ENCODE measurements at regions not wholly inside any gene's neighbourhood (a gene's known extent, or its start where the extent isn't known, plus 50 kb on each side); places are given as distances from the start of the nearest gene placed in this dataset.

- H3K27ac ChIP-seq: no peak overlapping the region
- TF ChIP-seq, protein P1, sequence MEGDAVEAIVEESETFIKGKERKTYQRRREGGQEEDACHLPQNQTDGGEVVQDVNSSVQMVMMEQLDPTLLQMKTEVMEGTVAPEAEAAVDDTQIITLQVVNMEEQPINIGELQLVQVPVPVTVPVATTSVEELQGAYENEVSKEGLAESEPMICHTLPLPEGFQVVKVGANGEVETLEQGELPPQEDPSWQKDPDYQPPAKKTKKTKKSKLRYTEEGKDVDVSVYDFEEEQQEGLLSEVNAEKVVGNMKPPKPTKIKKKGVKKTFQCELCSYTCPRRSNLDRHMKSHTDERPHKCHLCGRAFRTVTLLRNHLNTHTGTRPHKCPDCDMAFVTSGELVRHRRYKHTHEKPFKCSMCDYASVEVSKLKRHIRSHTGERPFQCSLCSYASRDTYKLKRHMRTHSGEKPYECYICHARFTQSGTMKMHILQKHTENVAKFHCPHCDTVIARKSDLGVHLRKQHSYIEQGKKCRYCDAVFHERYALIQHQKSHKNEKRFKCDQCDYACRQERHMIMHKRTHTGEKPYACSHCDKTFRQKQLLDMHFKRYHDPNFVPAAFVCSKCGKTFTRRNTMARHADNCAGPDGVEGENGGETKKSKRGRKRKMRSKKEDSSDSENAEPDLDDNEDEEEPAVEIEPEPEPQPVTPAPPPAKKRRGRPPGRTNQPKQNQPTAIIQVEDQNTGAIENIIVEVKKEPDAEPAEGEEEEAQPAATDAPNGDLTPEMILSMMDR (conservative IDR thresholded peaks at IDR 0.05): no peak
Measured at GRCh38 chr7:85866540-85866939, 679.7 kb upstream of the SEMA3D start.

- H3K27ac ChIP-seq: no peak overlapping the region
- TF ChIP-seq, protein P1 (conservative IDR thresholded peaks at IDR 0.05): peak; percentile 80
Measured at GRCh38 chr7:85851571-85852193, 664.8 kb upstream of the SEMA3D start.

- no peak overlapping the region for H3K27ac ChIP-seq
- TF ChIP-seq, protein P1 (conservative IDR thresholded peaks at IDR 0.05): no peak
Measured at GRCh38 chr7:85850381-85850780, 663.5 kb upstream of the SEMA3D start.

GRCh38 chr7:85840554-85840953, 653.7 kb upstream of the SEMA3D start:
- TF ChIP-seq, protein P1 (conservative IDR thresholded peaks at IDR 0.05): no peak
- no peak overlapping the region for H3K27ac ChIP-seq

DNA sequence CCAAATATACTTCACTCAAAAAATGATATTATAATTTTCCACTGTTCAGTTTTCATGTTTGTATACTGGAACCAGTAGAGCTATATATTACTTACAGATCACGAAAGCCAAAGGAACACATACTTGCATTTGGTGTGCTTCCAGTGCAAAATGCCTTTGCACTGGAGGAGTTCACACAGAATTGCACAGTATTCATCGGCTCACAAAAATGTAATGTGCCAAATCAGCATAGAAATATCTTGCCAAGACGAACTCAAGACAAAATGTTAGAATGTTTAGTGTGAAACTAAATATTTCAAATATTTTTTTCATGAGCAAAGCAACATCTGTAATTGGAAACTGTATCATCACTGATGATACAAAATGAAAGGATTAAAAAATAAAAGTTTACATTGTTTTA, 646.2 kb upstream of the SEMA3D start:
- TF ChIP-seq, protein P1 (conservative IDR thresholded peaks at IDR 0.05): no peak

GRCh38 chr7:85830982-85831381, 644.1 kb upstream of the SEMA3D start:
- no peak overlapping the region for H3K27ac ChIP-seq
- TF ChIP-seq, protein P1 (conservative IDR thresholded peaks at IDR 0.05): no peak

More for the DNA sequence above, 646.2 kb upstream of the SEMA3D start:
- no peak overlapping the region for H3K27ac ChIP-seq

- TF ChIP-seq, protein P1 (conservative IDR thresholded peaks at IDR 0.05): peak; percentile 80
- H3K27ac ChIP-seq: no peak overlapping the region
Measured at GRCh38 chr7:85829817-85830432, 643.1 kb upstream of the SEMA3D start.
